Kidney epithelial cell (primary cell): ENCODE measurements at regions not wholly inside any gene's neighbourhood (a gene's known extent, or its start where the extent isn't known, plus 50 kb on each side); places are given as distances from the start of the nearest gene placed in this dataset.

Experiments
- DNase-seq: peaks from one replicate; pipeline ENCODE4 v3.0.0-alpha.2; 2010; ENCODE audit warnings: low read depth
- H3K27me3 ChIP-seq: 2 replicates; pipeline ENCODE4 v1.6.0; 2011; ENCODE audit warnings: low read length; ENCODE audit not compliant: control insufficient read depth, insufficient read depth
- H3K36me3 ChIP-seq: 2 replicates; pipeline ENCODE4 v1.5.1; 2011; ENCODE audit warnings: low read length; ENCODE audit not compliant: control insufficient read depth, insufficient read depth
- H3K4me3 ChIP-seq: 2 replicates; pipeline ENCODE4 v1.5.1; 2011; ENCODE audit warnings: low read depth, mild to moderate bottlenecking, control low read depth, low read length
- TF ChIP-seq, protein P1 (sequence below): IDR thresholded peaks from 2 replicates; pipeline ENCODE4 v1.5.1; 2011; ENCODE audit warnings: mild to moderate bottlenecking, moderate library complexity, low read length, control low read depth, inconsistent platforms; ENCODE audit not compliant: insufficient read depth, poor library complexity, severe bottlenecking

DNA sequence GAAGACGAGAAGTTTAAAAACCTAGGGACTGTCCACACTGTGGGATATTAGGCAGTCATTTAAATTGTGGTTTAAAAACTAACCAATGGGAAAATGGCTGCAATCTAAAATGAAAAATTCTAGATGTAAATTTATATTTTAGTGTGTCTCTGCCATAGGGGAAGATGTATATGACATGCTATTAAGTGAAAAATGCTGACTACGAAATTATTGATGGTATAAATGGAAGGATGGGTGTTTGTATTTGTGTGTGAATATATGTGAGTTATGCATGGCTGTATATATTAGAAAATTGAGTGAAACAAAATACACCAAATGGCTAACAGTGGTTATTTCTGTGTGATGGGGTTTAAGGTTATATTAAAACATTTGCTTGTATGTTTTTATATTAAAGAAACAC is 260.7 kb downstream of the AJAP1 start:
- no peak for DNase-seq
- H3K36me3 ChIP-seq: no peaks in the 10 kb centered on the region
- TF ChIP-seq, protein P1, sequence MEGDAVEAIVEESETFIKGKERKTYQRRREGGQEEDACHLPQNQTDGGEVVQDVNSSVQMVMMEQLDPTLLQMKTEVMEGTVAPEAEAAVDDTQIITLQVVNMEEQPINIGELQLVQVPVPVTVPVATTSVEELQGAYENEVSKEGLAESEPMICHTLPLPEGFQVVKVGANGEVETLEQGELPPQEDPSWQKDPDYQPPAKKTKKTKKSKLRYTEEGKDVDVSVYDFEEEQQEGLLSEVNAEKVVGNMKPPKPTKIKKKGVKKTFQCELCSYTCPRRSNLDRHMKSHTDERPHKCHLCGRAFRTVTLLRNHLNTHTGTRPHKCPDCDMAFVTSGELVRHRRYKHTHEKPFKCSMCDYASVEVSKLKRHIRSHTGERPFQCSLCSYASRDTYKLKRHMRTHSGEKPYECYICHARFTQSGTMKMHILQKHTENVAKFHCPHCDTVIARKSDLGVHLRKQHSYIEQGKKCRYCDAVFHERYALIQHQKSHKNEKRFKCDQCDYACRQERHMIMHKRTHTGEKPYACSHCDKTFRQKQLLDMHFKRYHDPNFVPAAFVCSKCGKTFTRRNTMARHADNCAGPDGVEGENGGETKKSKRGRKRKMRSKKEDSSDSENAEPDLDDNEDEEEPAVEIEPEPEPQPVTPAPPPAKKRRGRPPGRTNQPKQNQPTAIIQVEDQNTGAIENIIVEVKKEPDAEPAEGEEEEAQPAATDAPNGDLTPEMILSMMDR: no peak
- H3K4me3 ChIP-seq: no peak overlapping the region
- H3K27me3 ChIP-seq: no peaks in the 10 kb centered on the region

DNA sequence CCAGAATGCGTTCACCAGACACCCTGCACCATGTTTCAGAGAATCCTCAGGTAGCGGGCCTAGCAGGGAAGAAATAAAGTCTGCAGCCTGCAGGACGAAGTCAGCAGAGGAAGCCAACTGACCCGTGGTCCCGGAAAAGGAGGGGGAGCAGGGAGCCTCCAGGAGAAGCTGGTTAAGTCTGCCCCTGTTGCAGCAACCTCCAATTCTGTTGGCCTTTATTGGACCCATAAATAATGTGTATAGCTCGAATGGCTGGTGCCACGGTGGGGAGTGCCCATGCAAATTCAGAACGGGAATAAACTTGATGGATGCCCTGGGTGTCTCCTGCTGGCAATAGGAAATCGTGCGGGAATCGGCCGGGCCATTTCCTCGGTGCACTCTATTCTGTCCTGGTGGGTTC is 254.1 kb downstream of the AJAP1 start:
- no peak overlapping the region for H3K4me3 ChIP-seq
- no peaks in the 10 kb centered on the region for H3K27me3 ChIP-seq
- no peak for DNase-seq
- no peaks in the 10 kb centered on the region for H3K36me3 ChIP-seq
- TF ChIP-seq, protein P1: no peak

DNA sequence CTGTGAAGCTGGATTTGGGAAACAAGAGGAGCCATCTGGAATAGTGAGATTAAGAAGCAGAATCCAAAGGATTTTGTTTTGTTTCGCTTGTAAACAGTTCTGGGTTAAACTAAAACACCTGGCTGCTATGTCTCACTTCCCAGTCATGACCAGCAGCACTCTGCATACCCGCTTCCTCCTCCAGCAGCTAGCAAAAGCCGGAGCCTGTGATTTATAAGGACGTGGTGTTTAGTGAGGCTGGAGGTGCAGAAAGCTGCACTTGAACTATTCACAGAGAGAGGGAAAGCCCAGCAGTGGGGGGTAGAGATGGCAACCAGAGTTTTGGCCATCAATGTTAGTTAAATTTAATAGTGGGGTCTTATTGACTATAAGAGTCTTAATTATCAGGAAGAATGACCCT is 240.2 kb downstream of the AJAP1 start:
- TF ChIP-seq, protein P1: no peak
- Histone ChIP-seq H3K36me3 (no peaks in the 10 kb centered on the region), H3K4me3 (no peak overlapping the region), H3K27me3 (no peaks in the 10 kb centered on the region)
- DNase-seq: no peak

DNA sequence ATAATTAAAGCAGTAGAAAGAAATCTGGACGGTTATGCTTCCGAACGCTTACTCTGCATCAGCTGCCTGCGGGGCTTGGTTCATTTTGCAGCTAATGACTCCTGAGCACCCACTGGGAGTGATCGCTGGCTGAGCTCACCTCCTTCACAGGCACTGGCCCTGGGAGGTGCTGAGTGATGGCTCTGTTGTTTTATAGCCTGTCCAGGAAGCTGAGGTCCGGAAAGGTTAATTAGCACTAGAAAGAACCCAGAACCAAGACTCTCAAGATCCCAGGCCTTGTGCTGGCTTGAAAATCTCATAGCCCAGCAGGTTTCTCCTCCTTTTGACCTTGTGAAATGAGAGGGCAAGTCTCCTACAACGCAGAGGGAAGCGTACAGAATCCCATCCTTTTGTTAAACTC is 226.2 kb downstream of the AJAP1 start:
- DNase-seq: no peak
- Histone ChIP-seq H3K36me3 (no peaks in the 10 kb centered on the region), H3K4me3 (no peak overlapping the region), H3K27me3 (no peaks in the 10 kb centered on the region)
- TF ChIP-seq, protein P1: no peak

DNA sequence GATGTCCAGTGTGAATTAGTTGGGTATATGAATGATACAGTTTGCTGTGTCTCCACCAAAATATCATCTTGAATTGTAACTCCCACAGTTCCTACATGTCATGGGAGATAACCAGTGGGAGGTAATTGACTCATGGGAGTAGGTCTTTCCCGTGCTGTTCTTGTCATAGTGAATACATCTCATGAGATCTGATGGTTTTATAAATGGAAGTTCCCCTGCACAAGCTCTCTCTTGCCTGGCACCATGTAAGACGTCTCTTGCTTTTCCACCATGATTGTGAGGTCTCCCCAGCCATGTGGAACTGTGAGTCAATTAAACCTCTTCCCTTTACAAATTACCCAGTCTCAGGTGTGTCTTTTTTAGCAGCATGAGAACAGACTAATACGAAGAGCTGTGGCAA is 223.0 kb downstream of the AJAP1 start:
- Histone ChIP-seq H3K4me3 (no peak overlapping the region), H3K36me3 (no peaks in the 10 kb centered on the region), H3K27me3 (no peaks in the 10 kb centered on the region)
- TF ChIP-seq, protein P1: no peak
- no peak for DNase-seq

DNA sequence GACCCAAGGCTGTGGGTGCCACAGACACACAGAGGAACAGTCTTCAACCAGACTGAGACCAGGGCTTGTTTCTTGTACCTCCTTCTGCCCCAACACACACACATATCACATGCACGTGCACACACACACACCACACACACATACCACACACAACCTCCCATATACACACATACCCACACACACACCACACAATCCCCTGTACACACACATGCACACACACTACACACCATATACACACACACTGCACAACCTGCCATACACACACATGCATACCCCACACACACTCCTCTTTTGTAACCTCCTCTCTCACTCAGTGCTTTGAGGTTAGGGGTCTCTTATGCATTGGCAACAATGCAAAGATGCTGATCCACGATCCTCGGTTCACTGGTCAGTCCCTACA is 217.0 kb downstream of the AJAP1 start:
- H3K27me3 ChIP-seq: no peaks in the 10 kb centered on the region
- no peak overlapping the region for H3K4me3 ChIP-seq
- H3K36me3 ChIP-seq: no peaks in the 10 kb centered on the region
- TF ChIP-seq, protein P1: no peak
- no peak for DNase-seq
